ENCODE measurements at regions not wholly inside any gene's neighbourhood (a gene's known extent, or its start where the extent isn't known, plus 50 kb on each side); places are given as distances from the start of the nearest gene placed in this dataset.

- no peak for DNase-seq
Observed at GRCh38 chr3:106640353-106640752, 736.9 kb upstream of the CCDC54 start.

GRCh38 chr3:106642161-106642560 is 735.1 kb upstream of the CCDC54 start:
- H3K27ac ChIP-seq: no peak overlapping the region
- DNase-seq (no peak), ATAC-seq (no peak)
- no peaks in the 10 kb centered on the region for H3K9me3 ChIP-seq
- no peaks in the 10 kb centered on the region for H3K36me3 ChIP-seq (ENCODE audit: insufficient read depth in 1 of 2, low read depth in 1 of 2)
- no peaks in the 10 kb centered on the region for H3K27me3 ChIP-seq (ENCODE audit: insufficient read depth in 3 of 3, low read length in 2 of 3)
- intact Hi-C loops (cut with DNase I): no loop called here
- H3K4me3 ChIP-seq: no peak overlapping the region
- TF ChIP-seq CTCF (IDR thresholded peaks at IDR 0.05): no peak
- no peaks in the 10 kb centered on the region for H3K4me1 ChIP-seq

More at GRCh38 chr3:106640353-106640752, 736.9 kb upstream of the CCDC54 start:
- no peak for TF ChIP-seq CTCF (IDR thresholded peaks at IDR 0.05)
- Histone ChIP-seq H3K36me3 (ENCODE audit: insufficient read depth in 1 of 2, low read depth in 1 of 2) (no peaks in the 10 kb centered on the region), H3K27ac (no peak overlapping the region), H3K4me3 (no peak overlapping the region), H3K9me3 (no peaks in the 10 kb centered on the region), H3K4me1 (no peaks in the 10 kb centered on the region), H3K27me3 (ENCODE audit: insufficient read depth in 3 of 3, low read length in 2 of 3) (no peaks in the 10 kb centered on the region)
- 75 to 94% (median 88%) methylated on average over 1 of the region's 1 CpG for WGBS, 3 donors
- ATAC-seq: no peak
- intact Hi-C loops (cut with DNase I): no loop called here

DNA sequence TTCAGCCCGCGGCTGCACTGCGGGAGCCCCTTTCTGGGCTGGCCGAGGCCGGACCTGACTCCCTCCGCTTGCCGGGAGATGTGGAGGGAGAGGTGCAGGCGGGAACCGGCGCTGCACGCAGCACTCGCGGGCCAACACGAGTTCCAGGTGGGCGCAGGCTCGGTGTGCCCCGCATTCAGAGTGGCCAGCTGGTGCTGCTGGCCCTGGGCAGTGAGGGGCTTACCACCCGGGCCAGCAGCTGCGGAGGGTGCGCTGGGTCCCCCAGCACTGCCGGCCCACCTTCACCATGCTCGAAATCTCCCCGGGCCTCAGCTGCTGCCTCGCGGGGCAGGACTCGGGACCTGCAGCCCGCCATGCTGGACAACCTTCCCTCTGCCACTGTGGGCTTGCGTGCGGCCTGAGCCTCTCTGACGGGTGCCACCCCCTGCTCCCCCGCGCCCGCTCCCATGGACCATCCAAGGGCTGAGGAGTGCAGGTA is 733.5 kb upstream of the CCDC54 start:
- Histone ChIP-seq H3K4me1 (no peaks in the 10 kb centered on the region), H3K27me3 (ENCODE audit: insufficient read depth in 3 of 3, low read length in 2 of 3) (no peaks in the 10 kb centered on the region), H3K36me3 (ENCODE audit: insufficient read depth in 1 of 2, low read depth in 1 of 2) (no peaks in the 10 kb centered on the region), H3K27ac (no peak overlapping the region), H3K4me3 (no peak overlapping the region), H3K9me3 (no peaks in the 10 kb centered on the region)
- intact Hi-C loops (cut with DNase I): no loop called here
- peak in 1 of 2 donors; percentile 47 for DNase-seq
- ATAC-seq: no peak
- TF ChIP-seq CTCF (IDR thresholded peaks at IDR 0.05): no peak
- WGBS, 3 donors: 97 to 98% (median 98%) methylated on average over 32 to 33 of the region's 33 CpGs

DNA sequence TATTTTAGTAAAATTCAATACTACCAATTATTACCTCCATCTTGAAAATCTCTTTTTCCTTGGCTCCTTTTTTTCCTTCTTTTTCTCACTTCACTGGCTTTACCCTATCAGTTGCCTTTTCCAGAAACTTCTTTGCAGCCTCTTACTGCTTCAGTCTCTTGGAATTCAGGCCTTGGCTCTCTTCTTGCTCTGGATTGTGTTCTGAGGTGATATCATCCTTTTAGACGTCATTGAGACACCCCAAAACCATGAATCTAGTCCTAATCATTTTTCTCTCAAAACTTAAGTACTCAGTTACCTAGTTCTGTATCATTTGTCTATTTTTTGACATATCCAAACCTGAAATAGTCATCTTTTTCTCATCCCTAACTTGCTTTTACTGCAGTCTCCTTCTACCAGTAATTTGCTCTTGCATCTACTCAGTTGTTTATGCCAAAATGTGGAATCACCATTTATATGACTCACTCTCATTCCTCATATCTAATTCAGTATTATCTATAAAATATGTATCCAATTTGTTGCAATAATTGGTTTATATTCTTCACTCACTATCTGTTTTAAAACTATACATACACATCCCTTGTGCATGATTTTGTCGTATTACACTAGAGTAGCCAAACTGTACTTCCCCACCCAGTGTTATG is 703.2 kb upstream of the CCDC54 start:
- Histone ChIP-seq H3K9me3 (no peaks in the 10 kb centered on the region), H3K4me1 (no peaks in the 10 kb centered on the region), H3K36me3 (ENCODE audit: insufficient read depth in 1 of 2, low read depth in 1 of 2) (no peaks in the 10 kb centered on the region), H3K4me3 (no peak overlapping the region), H3K27ac (no peak overlapping the region), H3K27me3 (ENCODE audit: insufficient read depth in 3 of 3, low read length in 2 of 3) (no peaks in the 10 kb centered on the region)
- DNase-seq (no peak), ATAC-seq (no peak)
- WGBS, 3 donors: 56 to 78% (median 63%) methylated on average over 2 of the region's 2 CpGs
- intact Hi-C loops (cut with DNase I): no loop called here
- TF ChIP-seq CTCF (IDR thresholded peaks at IDR 0.05): no peak

GRCh38 chr3:106675451-106675850 is 701.8 kb upstream of the CCDC54 start:
- no peak for TF ChIP-seq CTCF (IDR thresholded peaks at IDR 0.05)
- no peaks in the 10 kb centered on the region for H3K4me1 ChIP-seq

More at GRCh38 chr3:106675451-106675850, 701.8 kb upstream of the CCDC54 start:
- intact Hi-C loops (cut with DNase I): no loop called here
- no peak overlapping the region for H3K27ac ChIP-seq
- no peak for ATAC-seq
- no peak for DNase-seq
- no peaks in the 10 kb centered on the region for H3K9me3 ChIP-seq
- H3K36me3 ChIP-seq (ENCODE audit: insufficient read depth in 1 of 2, low read depth in 1 of 2): no peaks in the 10 kb centered on the region
- H3K4me3 ChIP-seq: no peak overlapping the region
- no peaks in the 10 kb centered on the region for H3K27me3 ChIP-seq (ENCODE audit: insufficient read depth in 3 of 3, low read length in 2 of 3)
- 47 to 59% (median 54%) methylated on average over 2 of the region's 2 CpGs for WGBS, 3 donors
